GM23338 (cell line): ENCODE measurements at regions not wholly inside any gene's neighbourhood (a gene's known extent, or its start where the extent isn't known, plus 50 kb on each side); places are given as distances from the start of the nearest gene placed in this dataset.

ENCODE experiments used
- CREB1 ChIP-seq: fragments of 250-450 bp; sonication (Bioruptor Pico); IDR thresholded peaks from 2 replicates; pipeline ENCODE4 v1.5.0; 2020; ENCODE audit warnings: low read depth, mild to moderate bottlenecking, moderate library complexity
- EZH2 ChIP-seq: fragments of 200-600 bp; sonication (generic); IDR thresholded peaks from one replicate; pipeline ENCODE4 v1.8.0; 2017; ENCODE audit warnings: antibody characterized with exemption, mild to moderate bottlenecking, low read depth; ENCODE audit not compliant: unreplicated experiment
- EZH2phosphoT487 ChIP-seq: fragments of 200-600 bp; sonication (generic); IDR thresholded peaks from one replicate; pipeline ENCODE4 v1.8.1; 2018; ENCODE audit warnings: antibody characterized with exemption; ENCODE audit not compliant: unreplicated experiment
- JUNB ChIP-seq: IDR thresholded peaks from one replicate; pipeline ENCODE4 v1.6.1; 2016; ENCODE audit warnings: antibody characterized with exemption; ENCODE audit not compliant: unreplicated experiment
- STAT1 ChIP-seq: IDR thresholded peaks from one replicate; pipeline ENCODE4 v1.6.1; 2016; ENCODE audit warnings: antibody characterized with exemption; ENCODE audit not compliant: unreplicated experiment
- ZNF114 ChIP-seq: fragments of 250-450 bp; sonication (Bioruptor Pico); IDR thresholded peaks from 2 replicates; pipeline ENCODE4 v1.5.0; 2020; ENCODE audit warnings: mild to moderate bottlenecking, moderate library complexity
- ZNF331 ChIP-seq: fragments of 250-450 bp; sonication (Bioruptor Pico); IDR thresholded peaks from 2 replicates; pipeline ENCODE4 v1.5.0; 2020; ENCODE audit warnings: low read depth, mild to moderate bottlenecking, moderate library complexity
- TF ChIP-seq, protein P1 (sequence below): fragments of 250-450 bp; sonication (Bioruptor Pico); IDR thresholded peaks from 2 replicates; pipeline ENCODE4 v1.5.0; 2020; ENCODE audit warnings: mild to moderate bottlenecking, moderate library complexity
- TF ChIP-seq, protein P2 (sequence below): IDR thresholded peaks from one replicate; pipeline ENCODE4 v1.6.1; 2018; ENCODE audit warnings: antibody characterized with exemption; ENCODE audit not compliant: unreplicated experiment

DNA sequence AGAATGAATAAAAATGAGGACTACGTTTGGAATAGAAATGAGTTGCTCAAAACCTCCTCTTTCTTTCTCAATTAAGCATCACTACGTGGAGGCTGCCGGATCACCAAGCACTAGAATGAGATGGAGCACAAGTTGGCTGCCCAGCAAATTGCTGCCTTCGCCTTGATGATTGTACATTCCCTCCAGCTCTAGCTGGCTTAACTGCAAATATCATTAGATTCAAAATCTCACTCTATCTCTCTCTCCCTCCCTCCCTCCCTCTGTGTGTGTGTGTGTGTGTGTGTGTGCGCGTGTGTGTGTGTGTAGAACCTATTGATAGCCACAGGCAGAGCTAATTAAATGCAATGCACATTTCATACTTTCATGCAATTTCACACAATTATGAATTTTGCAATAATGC lies 310.7 kb upstream of the CDH4 start (continued):
- TF ChIP-seq, protein P1, sequence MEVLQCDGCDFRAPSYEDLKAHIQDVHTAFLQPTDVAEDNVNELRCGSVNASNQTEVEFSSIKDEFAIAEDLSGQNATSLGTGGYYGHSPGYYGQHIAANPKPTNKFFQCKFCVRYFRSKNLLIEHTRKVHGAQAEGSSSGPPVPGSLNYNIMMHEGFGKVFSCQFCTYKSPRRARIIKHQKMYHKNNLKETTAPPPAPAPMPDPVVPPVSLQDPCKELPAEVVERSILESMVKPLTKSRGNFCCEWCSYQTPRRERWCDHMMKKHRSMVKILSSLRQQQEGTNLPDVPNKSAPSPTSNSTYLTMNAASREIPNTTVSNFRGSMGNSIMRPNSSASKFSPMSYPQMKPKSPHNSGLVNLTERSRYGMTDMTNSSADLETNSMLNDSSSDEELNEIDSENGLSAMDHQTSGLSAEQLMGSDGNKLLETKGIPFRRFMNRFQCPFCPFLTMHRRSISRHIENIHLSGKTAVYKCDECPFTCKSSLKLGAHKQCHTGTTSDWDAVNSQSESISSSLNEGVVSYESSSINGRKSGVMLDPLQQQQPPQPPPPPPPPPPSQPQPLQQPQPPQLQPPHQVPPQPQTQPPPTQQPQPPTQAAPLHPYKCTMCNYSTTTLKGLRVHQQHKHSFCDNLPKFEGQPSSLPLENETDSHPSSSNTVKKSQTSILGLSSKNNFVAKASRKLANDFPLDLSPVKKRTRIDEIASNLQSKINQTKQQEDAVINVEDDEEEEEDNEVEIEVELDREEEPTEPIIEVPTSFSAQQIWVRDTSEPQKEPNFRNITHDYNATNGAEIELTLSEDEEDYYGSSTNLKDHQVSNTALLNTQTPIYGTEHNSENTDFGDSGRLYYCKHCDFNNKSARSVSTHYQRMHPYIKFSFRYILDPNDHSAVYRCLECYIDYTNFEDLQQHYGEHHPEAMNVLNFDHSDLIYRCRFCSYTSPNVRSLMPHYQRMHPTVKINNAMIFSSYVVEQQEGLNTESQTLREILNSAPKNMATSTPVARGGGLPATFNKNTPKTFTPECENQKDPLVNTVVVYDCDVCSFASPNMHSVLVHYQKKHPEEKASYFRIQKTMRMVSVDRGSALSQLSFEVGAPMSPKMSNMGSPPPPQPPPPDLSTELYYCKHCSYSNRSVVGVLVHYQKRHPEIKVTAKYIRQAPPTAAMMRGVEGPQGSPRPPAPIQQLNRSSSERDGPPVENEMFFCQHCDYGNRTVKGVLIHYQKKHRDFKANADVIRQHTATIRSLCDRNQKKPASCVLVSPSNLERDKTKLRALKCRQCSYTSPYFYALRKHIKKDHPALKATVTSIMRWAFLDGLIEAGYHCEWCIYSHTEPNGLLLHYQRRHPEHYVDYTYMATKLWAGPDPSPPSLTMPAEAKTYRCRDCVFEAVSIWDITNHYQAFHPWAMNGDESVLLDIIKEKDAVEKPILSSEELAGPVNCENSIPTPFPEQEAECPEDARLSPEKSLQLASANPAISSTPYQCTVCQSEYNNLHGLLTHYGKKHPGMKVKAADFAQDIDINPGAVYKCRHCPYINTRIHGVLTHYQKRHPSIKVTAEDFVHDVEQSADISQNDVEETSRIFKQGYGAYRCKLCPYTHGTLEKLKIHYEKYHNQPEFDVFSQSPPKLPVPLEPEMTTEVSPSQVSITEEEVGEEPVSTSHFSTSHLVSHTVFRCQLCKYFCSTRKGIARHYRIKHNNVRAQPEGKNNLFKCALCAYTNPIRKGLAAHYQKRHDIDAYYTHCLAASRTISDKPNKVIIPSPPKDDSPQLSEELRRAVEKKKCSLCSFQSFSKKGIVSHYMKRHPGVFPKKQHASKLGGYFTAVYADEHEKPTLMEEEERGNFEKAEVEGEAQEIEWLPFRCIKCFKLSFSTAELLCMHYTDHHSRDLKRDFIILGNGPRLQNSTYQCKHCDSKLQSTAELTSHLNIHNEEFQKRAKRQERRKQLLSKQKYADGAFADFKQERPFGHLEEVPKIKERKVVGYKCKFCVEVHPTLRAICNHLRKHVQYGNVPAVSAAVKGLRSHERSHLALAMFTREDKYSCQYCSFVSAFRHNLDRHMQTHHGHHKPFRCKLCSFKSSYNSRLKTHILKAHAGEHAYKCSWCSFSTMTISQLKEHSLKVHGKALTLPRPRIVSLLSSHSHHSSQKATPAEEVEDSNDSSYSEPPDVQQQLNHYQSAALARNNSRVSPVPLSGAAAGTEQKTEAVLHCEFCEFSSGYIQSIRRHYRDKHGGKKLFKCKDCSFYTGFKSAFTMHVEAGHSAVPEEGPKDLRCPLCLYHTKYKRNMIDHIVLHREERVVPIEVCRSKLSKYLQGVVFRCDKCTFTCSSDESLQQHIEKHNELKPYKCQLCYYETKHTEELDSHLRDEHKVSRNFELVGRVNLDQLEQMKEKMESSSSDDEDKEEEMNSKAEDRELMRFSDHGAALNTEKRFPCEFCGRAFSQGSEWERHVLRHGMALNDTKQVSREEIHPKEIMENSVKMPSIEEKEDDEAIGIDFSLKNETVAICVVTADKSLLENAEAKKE (CRISPR knock-in tag), result no peak
- TF ChIP-seq STAT1 (no peak), ZNF331 (CRISPR knock-in tag) (no peak), EZH2phosphoT487 (no peak), JUNB (no peak), CREB1 (CRISPR knock-in tag) (no peak), ZNF114 (CRISPR knock-in tag) (no peak), EZH2 (no peak)
- TF ChIP-seq, protein P2, sequence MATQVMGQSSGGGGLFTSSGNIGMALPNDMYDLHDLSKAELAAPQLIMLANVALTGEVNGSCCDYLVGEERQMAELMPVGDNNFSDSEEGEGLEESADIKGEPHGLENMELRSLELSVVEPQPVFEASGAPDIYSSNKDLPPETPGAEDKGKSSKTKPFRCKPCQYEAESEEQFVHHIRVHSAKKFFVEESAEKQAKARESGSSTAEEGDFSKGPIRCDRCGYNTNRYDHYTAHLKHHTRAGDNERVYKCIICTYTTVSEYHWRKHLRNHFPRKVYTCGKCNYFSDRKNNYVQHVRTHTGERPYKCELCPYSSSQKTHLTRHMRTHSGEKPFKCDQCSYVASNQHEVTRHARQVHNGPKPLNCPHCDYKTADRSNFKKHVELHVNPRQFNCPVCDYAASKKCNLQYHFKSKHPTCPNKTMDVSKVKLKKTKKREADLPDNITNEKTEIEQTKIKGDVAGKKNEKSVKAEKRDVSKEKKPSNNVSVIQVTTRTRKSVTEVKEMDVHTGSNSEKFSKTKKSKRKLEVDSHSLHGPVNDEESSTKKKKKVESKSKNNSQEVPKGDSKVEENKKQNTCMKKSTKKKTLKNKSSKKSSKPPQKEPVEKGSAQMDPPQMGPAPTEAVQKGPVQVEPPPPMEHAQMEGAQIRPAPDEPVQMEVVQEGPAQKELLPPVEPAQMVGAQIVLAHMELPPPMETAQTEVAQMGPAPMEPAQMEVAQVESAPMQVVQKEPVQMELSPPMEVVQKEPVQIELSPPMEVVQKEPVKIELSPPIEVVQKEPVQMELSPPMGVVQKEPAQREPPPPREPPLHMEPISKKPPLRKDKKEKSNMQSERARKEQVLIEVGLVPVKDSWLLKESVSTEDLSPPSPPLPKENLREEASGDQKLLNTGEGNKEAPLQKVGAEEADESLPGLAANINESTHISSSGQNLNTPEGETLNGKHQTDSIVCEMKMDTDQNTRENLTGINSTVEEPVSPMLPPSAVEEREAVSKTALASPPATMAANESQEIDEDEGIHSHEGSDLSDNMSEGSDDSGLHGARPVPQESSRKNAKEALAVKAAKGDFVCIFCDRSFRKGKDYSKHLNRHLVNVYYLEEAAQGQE, result no peak
